ENCODE measurements at regions not wholly inside any gene's neighbourhood (a gene's known extent, or its start where the extent isn't known, plus 50 kb on each side); places are given as distances from the start of the nearest gene placed in this dataset.

DNA sequence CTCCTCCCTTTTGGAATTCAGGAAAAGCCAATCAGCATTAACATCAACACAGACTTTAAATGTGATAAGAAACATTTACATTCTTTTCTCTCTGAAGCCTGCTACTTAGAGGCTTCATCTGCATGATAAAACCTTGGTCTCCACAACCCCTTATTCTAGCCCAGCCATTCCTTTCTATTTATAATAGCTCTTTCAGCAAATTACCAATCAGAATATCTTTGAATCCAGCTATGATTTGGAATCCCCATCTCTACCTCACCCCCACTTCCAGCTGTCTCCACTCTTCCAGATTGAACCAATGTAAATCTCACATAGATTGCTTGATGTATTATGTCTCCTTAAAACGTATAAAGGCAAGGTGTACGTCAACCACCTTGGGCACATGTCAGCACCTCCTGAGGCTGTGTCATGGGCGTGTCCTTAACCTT is 139.7 kb downstream of the TUSC7 start:
- no peak for TF ChIP-seq POLR2A (IDR thresholded peaks at IDR 0.05)
- TF ChIP-seq, protein P1, sequence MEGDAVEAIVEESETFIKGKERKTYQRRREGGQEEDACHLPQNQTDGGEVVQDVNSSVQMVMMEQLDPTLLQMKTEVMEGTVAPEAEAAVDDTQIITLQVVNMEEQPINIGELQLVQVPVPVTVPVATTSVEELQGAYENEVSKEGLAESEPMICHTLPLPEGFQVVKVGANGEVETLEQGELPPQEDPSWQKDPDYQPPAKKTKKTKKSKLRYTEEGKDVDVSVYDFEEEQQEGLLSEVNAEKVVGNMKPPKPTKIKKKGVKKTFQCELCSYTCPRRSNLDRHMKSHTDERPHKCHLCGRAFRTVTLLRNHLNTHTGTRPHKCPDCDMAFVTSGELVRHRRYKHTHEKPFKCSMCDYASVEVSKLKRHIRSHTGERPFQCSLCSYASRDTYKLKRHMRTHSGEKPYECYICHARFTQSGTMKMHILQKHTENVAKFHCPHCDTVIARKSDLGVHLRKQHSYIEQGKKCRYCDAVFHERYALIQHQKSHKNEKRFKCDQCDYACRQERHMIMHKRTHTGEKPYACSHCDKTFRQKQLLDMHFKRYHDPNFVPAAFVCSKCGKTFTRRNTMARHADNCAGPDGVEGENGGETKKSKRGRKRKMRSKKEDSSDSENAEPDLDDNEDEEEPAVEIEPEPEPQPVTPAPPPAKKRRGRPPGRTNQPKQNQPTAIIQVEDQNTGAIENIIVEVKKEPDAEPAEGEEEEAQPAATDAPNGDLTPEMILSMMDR (IDR thresholded peaks at IDR 0.05), result no peak
